Endothelial cell (in vitro differentiated cells): ENCODE measurements at regions not wholly inside any gene's neighbourhood (a gene's known extent, or its start where the extent isn't known, plus 50 kb on each side); places are given as distances from the start of the nearest gene placed in this dataset.

Experiments used
- DNase-seq: peaks from one replicate; pipeline ENCODE4 v3.0.0; 2021; ENCODE audit warnings: low spot score
- H3K27ac Mint-ChIP-seq: one replicate; pipeline ENCODE4 v1.8.0; 2021; ENCODE audit warnings: mixed read lengths, inconsistent platforms; ENCODE audit not compliant: unreplicated experiment
- H3K27me3 Mint-ChIP-seq: one replicate; pipeline ENCODE4 v1.8.0; 2021; ENCODE audit warnings: mild to moderate bottlenecking, moderate library complexity, mixed read lengths, inconsistent platforms; ENCODE audit not compliant: unreplicated experiment
- H3K36me3 Mint-ChIP-seq: one replicate; pipeline ENCODE4 v1.8.0; 2021; ENCODE audit warnings: mild to moderate bottlenecking, low read depth, mixed read lengths, inconsistent platforms; ENCODE audit not compliant: unreplicated experiment
- H3K4me1 Mint-ChIP-seq: one replicate; pipeline ENCODE4 v1.8.0; 2021; ENCODE audit warnings: mild to moderate bottlenecking, mixed read lengths, inconsistent platforms; ENCODE audit not compliant: unreplicated experiment
- H3K4me3 Mint-ChIP-seq: one replicate; pipeline ENCODE4 v1.8.0; 2021; ENCODE audit warnings: mild to moderate bottlenecking, mixed read lengths, inconsistent platforms; ENCODE audit not compliant: unreplicated experiment
- H3K9me3 Mint-ChIP-seq: one replicate; pipeline ENCODE4 v1.8.0; 2021; ENCODE audit warnings: mixed read lengths, inconsistent platforms; ENCODE audit not compliant: unreplicated experiment
- TF ChIP-seq, protein P1 (sequence below): fragments of 200-600 bp; sonication (generic); IDR thresholded peaks from one replicate; pipeline ENCODE4 v1.5.0; 2021; ENCODE audit warnings: antibody characterized with exemption; ENCODE audit not compliant: unreplicated experiment

DNA sequence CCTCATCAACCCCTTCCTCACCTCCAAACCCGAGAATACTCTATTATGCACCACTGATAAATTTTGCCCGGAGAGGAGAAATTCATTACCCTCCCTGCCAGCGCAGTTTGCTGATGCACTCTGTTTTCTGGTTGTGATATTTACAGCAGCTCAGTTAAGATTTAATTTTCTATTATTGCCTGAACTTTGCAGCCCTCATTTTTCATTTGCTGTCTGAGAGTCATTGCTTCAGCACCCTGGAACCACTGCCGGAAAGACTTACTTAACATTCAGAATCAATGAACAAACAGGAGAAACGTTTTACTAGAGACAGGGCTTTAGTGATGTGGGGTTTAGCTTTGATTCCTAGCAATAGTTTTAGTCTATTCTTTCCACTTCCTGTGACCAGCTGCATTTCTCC is 56.7 kb upstream of the MAMDC2 start:
- peaks cover 2% of the 10 kb centered on the region for H3K27me3 Mint-ChIP-seq
- TF ChIP-seq, protein P1, sequence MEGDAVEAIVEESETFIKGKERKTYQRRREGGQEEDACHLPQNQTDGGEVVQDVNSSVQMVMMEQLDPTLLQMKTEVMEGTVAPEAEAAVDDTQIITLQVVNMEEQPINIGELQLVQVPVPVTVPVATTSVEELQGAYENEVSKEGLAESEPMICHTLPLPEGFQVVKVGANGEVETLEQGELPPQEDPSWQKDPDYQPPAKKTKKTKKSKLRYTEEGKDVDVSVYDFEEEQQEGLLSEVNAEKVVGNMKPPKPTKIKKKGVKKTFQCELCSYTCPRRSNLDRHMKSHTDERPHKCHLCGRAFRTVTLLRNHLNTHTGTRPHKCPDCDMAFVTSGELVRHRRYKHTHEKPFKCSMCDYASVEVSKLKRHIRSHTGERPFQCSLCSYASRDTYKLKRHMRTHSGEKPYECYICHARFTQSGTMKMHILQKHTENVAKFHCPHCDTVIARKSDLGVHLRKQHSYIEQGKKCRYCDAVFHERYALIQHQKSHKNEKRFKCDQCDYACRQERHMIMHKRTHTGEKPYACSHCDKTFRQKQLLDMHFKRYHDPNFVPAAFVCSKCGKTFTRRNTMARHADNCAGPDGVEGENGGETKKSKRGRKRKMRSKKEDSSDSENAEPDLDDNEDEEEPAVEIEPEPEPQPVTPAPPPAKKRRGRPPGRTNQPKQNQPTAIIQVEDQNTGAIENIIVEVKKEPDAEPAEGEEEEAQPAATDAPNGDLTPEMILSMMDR: no peak
- H3K9me3 Mint-ChIP-seq: no peaks in the 10 kb centered on the region
- DNase-seq: no peak
- H3K4me1 Mint-ChIP-seq: no peaks in the 10 kb centered on the region
- H3K27ac Mint-ChIP-seq: no peak overlapping the region
- H3K4me3 Mint-ChIP-seq: no peak overlapping the region
- H3K36me3 Mint-ChIP-seq: no peaks in the 10 kb centered on the region

DNA sequence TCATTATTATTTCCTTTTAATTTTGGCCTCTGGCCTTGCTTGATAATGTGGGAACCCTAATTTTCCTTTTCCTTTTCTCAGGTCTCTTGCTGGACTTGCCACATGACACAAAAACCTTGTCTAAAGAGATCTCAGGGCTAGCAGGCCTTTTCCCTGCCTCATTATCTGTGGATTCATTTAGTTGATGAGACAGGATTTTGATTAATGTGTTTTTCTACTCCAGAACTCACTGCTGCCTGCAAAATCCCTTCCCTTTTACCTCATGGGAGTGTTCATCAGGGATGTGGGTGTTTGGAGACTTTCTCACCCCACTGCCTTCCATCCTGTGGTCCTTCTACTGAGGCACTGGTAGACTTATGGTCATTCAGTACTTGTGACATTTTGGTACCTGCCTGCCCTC is 56.2 kb upstream of the MAMDC2 start:
- no peak overlapping the region for H3K27ac Mint-ChIP-seq
- H3K9me3 Mint-ChIP-seq: no peaks in the 10 kb centered on the region
- DNase-seq: no peak
- H3K4me1 Mint-ChIP-seq: no peaks in the 10 kb centered on the region
- no peaks in the 10 kb centered on the region for H3K36me3 Mint-ChIP-seq
- H3K27me3 Mint-ChIP-seq: peaks cover 2% of the 10 kb centered on the region
- no peak overlapping the region for H3K4me3 Mint-ChIP-seq
- TF ChIP-seq, protein P1: no peak

DNA sequence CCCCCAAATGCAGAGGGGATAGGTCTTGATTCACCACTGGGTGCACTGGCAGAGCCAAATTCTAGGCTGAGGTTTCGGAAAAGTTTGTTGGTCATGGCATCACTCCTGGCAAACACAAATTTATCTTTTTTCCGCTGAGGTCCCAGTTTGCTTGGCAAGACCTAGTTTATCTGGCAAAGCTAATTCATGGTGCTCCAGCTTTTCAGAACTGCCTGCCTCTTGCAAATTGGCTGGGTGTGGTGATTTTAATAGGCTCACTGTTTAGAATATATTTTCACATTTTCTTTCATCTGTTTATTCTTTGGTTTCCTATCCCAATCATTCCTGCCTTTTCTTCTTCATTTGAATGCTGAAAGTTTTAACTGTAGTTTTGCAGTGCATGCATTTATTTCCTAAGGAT is 50.5 kb upstream of the MAMDC2 start:
- no peaks in the 10 kb centered on the region for H3K36me3 Mint-ChIP-seq
- no peak overlapping the region for H3K4me3 Mint-ChIP-seq
- no peaks in the 10 kb centered on the region for H3K27me3 Mint-ChIP-seq
- H3K4me1 Mint-ChIP-seq: no peaks in the 10 kb centered on the region
- no peak for DNase-seq
- H3K27ac Mint-ChIP-seq: no peak overlapping the region
- TF ChIP-seq, protein P1: no peak
- H3K9me3 Mint-ChIP-seq: no peaks in the 10 kb centered on the region
